MG63 (cell line): ENCODE measurements at regions not wholly inside any gene's neighbourhood (a gene's known extent, or its start where the extent isn't known, plus 50 kb on each side); places are given as distances from the start of the nearest gene placed in this dataset.

Experiments
- DNase-seq: peaks from one replicate; pipeline ENCODE4 v3.0.0-alpha.2; 2020
- H3K27me3 ChIP-seq: fragments of 250-450 bp; sonication (Bioruptor Pico); 2 replicates; pipeline ENCODE4 v1.5.1; 2020; ENCODE audit warnings: mild to moderate bottlenecking, moderate library complexity
- H3K36me3 ChIP-seq: fragments of 250-450 bp; sonication (Bioruptor Pico); 2 replicates; pipeline ENCODE4 v1.5.1; 2020; ENCODE audit warnings: mild to moderate bottlenecking, moderate library complexity
- H3K4me3 ChIP-seq: fragments of 250-450 bp; sonication (Bioruptor Pico); 2 replicates; pipeline ENCODE4 v1.5.1; 2020; ENCODE audit warnings: mild to moderate bottlenecking, moderate library complexity
- H3K9me3 ChIP-seq: fragments of 250-450 bp; sonication (Bioruptor Pico); 2 replicates; pipeline ENCODE4 v1.5.1; 2020; ENCODE audit warnings: mild to moderate bottlenecking, moderate library complexity

- DNase-seq = no peak
- H3K36me3 ChIP-seq = no peaks in the 10 kb centered on the region
- no peaks in the 10 kb centered on the region for H3K9me3 ChIP-seq
- no peaks in the 10 kb centered on the region for H3K27me3 ChIP-seq
- no peak overlapping the region for H3K4me3 ChIP-seq
These were observed 388.8 kb downstream of the CDK5RAP2 start for GRCh38 chr9:120191141-120191540.

GRCh38 chr9:120187758-120188157, 392.2 kb downstream of the CDK5RAP2 start:
- no peaks in the 10 kb centered on the region for H3K36me3 ChIP-seq
- H3K9me3 ChIP-seq = no peaks in the 10 kb centered on the region
- DNase-seq = no peak
- H3K4me3 ChIP-seq = no peak overlapping the region
- H3K27me3 ChIP-seq = no peaks in the 10 kb centered on the region

- Histone ChIP-seq H3K4me3 (no peak overlapping the region), H3K9me3 (no peaks in the 10 kb centered on the region), H3K27me3 (no peaks in the 10 kb centered on the region), H3K36me3 (no peaks in the 10 kb centered on the region)
- no peak for DNase-seq
These were observed 393.7 kb downstream of the CDK5RAP2 start for GRCh38 chr9:120186276-120186675.

GRCh38 chr9:120184266-120184665, 395.7 kb downstream of the CDK5RAP2 start:
- no peak for DNase-seq
- H3K36me3 ChIP-seq = no peaks in the 10 kb centered on the region
- H3K27me3 ChIP-seq = no peaks in the 10 kb centered on the region
- H3K4me3 ChIP-seq = no peak overlapping the region
- no peaks in the 10 kb centered on the region for H3K9me3 ChIP-seq

- DNase-seq = no peak
- no peaks in the 10 kb centered on the region for H3K36me3 ChIP-seq
- H3K4me3 ChIP-seq = no peak overlapping the region
- no peaks in the 10 kb centered on the region for H3K9me3 ChIP-seq
- H3K27me3 ChIP-seq = no peaks in the 10 kb centered on the region
These were observed 396.4 kb downstream of the CDK5RAP2 start for GRCh38 chr9:120183615-120184014.

- Histone ChIP-seq H3K4me3 (no peak overlapping the region), H3K36me3 (no peaks in the 10 kb centered on the region), H3K9me3 (no peaks in the 10 kb centered on the region), H3K27me3 (no peaks in the 10 kb centered on the region)
- DNase-seq = no peak
These were observed 398.0 kb downstream of the CDK5RAP2 start for GRCh38 chr9:120182011-120182410.

DNA sequence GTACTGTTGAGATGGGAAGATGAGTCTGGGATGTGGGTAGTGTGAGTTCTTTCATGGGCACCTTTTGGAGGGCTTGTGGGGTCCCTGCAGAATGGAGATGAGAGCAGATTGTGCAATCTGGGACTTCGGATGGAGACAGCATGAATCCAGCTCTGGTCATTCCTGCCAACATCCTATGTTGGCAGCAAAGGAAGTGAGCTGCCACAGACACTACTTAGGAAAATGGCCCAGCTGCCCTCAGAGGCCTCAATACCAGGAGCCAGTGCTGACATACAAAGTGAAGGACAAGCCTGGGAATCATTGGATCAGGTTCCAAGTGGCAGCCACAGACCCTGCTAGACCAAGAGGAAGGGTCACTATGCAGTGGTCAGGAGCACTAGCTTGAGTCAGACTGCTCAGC, 402.8 kb downstream of the CDK5RAP2 start:
- Histone ChIP-seq H3K4me3 (no peak overlapping the region), H3K9me3 (no peaks in the 10 kb centered on the region), H3K27me3 (no peaks in the 10 kb centered on the region), H3K36me3 (no peaks in the 10 kb centered on the region)
- DNase-seq = no peak

DNA sequence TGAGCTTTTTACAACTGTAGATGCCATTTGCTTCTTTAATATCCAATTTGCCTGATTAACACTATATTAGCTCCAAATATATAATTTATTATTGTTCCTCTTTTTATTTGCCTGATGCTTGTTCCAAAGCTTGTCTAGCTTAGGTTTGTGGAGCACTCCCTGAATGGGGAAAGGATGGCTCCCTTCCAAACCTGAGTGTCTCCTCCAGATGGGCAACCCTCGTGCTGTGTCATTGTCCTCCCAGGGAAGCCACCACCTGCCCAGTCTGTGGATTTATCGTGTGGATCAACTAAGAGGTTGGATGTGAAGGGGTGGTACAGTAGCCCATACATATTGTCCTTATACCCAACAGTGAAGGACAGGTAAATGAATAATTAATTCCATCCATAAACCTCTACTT, 404.9 kb downstream of the CDK5RAP2 start:
- Histone ChIP-seq H3K9me3 (no peaks in the 10 kb centered on the region), H3K27me3 (no peaks in the 10 kb centered on the region), H3K36me3 (no peaks in the 10 kb centered on the region), H3K4me3 (no peak overlapping the region)
- no peak for DNase-seq

- Histone ChIP-seq H3K9me3 (no peaks in the 10 kb centered on the region), H3K36me3 (no peaks in the 10 kb centered on the region), H3K4me3 (no peak overlapping the region), H3K27me3 (no peaks in the 10 kb centered on the region)
- no peak for DNase-seq
These were observed 418.2 kb downstream of the CDK5RAP2 start for GRCh38 chr9:120161776-120162175.

- no peak overlapping the region for H3K4me3 ChIP-seq
- DNase-seq = no peak
- no peaks in the 10 kb centered on the region for H3K27me3 ChIP-seq
- H3K9me3 ChIP-seq = no peaks in the 10 kb centered on the region
- H3K36me3 ChIP-seq = no peaks in the 10 kb centered on the region
These were observed 421.7 kb downstream of the CDK5RAP2 start for GRCh38 chr9:120158221-120158620.

DNA sequence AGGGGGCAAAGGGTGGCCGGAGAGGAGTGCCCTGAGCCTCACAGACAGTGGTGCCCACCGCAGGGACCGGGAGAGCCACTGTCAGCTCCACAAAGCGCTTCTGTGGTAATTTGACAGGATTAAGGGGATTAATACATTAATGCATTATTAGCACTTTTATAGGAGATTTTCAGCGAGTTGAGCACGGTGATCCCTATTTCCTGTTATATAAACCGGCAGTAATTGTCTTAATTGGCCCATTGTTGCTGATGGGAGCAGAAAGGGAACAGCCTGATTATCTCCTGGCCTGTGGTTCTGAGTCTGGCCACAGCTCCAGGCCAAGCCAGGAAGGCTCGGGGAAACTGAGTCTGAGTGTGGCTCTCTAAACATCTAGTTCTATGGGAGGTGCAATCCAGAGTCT, 423.6 kb downstream of the CDK5RAP2 start:
- Histone ChIP-seq H3K36me3 (no peaks in the 10 kb centered on the region), H3K27me3 (no peaks in the 10 kb centered on the region), H3K4me3 (no peak overlapping the region), H3K9me3 (no peaks in the 10 kb centered on the region)
- no peak for DNase-seq

DNA sequence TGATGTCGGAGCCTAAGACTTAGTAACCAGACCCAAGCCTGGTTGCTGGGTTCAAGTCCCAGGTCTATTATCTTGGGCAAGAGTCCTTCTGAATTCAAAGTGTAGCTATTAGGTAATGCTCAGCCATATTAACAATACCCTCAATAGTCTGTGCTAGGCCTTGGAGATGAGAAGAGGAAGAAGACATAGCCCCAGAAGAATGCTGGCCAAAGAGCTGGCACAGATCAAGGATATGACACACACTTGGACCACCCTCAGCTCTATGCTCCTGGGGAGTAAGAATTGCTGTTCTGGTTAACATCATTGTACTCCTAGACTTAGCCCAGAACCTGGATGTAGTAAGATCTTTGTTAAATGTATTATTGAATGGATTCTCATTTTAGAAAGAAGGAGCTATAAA, 426.7 kb downstream of the CDK5RAP2 start:
- Histone ChIP-seq H3K4me3 (no peak overlapping the region), H3K27me3 (no peaks in the 10 kb centered on the region), H3K9me3 (no peaks in the 10 kb centered on the region), H3K36me3 (no peaks in the 10 kb centered on the region)
- DNase-seq = peak; percentile 28

GRCh38 chr9:120152295-120152694, 427.7 kb downstream of the CDK5RAP2 start:
- H3K36me3 ChIP-seq = no peaks in the 10 kb centered on the region
- H3K4me3 ChIP-seq = no peak overlapping the region
- no peaks in the 10 kb centered on the region for H3K27me3 ChIP-seq
- DNase-seq = no peak
- H3K9me3 ChIP-seq = no peaks in the 10 kb centered on the region

- Histone ChIP-seq H3K9me3 (no peaks in the 10 kb centered on the region), H3K4me3 (no peak overlapping the region), H3K36me3 (no peaks in the 10 kb centered on the region), H3K27me3 (no peaks in the 10 kb centered on the region)
- DNase-seq = no peak
These were observed 428.2 kb downstream of the CDK5RAP2 start for GRCh38 chr9:120151806-120152205.

DNA sequence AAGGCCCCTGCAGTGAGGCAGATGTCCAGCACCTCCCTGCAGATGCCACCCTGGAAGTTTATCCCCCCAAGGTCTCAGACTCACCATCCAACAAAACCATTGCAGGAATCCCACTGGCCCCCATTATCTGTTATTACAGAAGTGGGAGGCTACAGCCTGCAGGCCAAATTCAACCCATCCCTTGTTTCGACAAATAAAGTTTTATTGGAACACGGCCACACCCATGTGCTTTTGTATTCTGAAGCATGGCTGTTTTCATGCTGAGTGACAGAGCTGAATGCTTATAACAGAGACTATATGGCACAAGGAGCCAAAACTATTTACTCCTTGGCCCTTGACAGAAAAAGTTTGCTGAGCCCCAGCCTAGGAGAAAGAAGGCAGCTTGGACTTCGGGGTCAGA, 428.8 kb downstream of the CDK5RAP2 start:
- Histone ChIP-seq H3K27me3 (no peaks in the 10 kb centered on the region), H3K9me3 (no peaks in the 10 kb centered on the region), H3K36me3 (no peaks in the 10 kb centered on the region), H3K4me3 (no peak overlapping the region)
- no peak for DNase-seq

DNA sequence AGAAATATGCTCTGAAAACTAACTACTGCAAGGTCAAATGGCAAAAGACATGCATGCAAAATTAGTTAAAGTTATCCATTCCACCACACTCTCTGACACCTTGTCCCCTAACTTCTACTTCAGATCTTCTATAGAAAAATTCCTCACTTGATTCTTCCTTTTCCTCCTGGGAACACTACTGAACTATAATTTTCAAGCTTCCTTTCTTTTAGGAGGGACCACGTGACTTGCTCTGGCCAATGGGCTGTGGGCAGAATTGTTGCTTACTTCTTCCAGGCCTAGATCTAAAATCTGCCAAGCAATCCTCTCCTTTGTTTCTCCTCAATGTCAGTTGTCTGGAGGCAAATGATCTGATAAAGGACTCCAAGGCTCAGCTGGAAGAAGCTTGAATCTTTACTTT, 441.0 kb downstream of the CDK5RAP2 start:
- peaks cover 2% of the 10 kb centered on the region; the same call in 1 of the 2 replicates for H3K9me3 ChIP-seq
- H3K36me3 ChIP-seq = no peaks in the 10 kb centered on the region
- no peak for DNase-seq
- no peak overlapping the region for H3K4me3 ChIP-seq
- H3K27me3 ChIP-seq = no peaks in the 10 kb centered on the region

DNA sequence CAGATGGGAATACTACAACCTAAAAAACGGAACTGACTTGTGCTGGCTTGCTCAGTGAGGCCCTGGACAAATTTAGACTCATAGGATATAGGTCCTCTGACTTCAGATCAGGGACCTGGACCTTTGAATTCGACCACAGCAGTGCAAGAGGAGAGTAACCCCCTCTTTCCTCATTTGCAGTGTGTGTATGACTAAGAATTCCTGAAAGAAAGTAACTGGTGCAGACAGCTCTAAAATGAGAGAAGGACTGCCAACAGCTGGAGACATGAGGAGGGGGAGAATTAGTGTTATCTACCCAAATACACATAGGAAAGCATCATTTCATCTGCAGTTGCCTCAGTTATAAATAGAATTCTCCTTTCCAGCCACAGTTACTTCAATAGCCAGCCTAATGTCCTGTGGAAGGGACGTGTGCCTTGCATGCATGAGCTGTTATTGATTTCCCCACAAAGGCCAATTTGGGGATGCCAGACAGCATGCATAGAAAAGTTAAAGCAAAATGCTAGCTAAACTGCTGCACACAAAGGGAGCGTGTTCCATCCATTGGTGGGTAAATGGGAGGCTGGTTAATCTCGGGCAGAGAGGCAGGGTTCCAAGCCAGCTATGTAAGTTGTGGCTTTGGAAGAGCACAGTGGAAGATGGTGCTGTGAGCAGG, 442.7 kb downstream of the CDK5RAP2 start:
- H3K4me3 ChIP-seq = no peak overlapping the region
- H3K36me3 ChIP-seq = no peaks in the 10 kb centered on the region
- DNase-seq = no peak
- peaks cover 2% of the 10 kb centered on the region; the same call in 1 of the 2 replicates for H3K9me3 ChIP-seq
- no peaks in the 10 kb centered on the region for H3K27me3 ChIP-seq

- Histone ChIP-seq H3K9me3 (peaks cover 2% of the 10 kb centered on the region; the same call in 1 of the 2 replicates), H3K4me3 (no peak overlapping the region), H3K27me3 (no peaks in the 10 kb centered on the region), H3K36me3 (no peaks in the 10 kb centered on the region)
- DNase-seq = no peak
These were observed 443.3 kb downstream of the CDK5RAP2 start for GRCh38 chr9:120136696-120137095.

DNA sequence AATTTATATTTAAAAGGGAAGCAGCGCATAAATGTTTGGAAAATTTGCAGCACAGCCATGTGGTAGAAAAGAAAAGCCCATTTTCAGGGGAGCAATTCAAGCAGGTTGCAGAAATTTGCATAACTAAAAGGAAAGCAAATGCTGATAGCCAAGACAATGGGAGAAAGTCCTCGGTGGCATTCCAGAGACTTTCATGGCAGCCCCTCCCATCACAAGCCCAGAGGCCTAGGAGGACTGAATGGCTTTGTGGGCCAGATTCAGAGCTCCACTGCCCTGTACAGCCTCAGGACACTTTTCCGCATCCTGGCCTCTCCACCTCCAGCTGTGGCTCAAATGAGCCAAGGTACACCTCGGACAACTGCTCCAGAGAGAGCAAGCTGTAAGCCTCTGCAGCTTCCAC, 462.9 kb downstream of the CDK5RAP2 start:
- no peak for DNase-seq
- Histone ChIP-seq H3K9me3 (no peaks in the 10 kb centered on the region), H3K36me3 (no peaks in the 10 kb centered on the region), H3K27me3 (0 out of 2 replicates have a peak, but pooled peaks cover 3% of the 10 kb centered on the region), H3K4me3 (no peak overlapping the region)
